GOT3 (cell line): ENCODE measurements at regions not wholly inside any gene's neighbourhood (a gene's known extent, or its start where the extent isn't known, plus 50 kb on each side); places are given as distances from the start of the nearest gene placed in this dataset.

ENCODE experiments used
- DNase-seq: peaks from one replicate; lab custom pipeline; 2025; ENCODE audit warnings: mixed read lengths; lab: John Stamatoyannopoulos, UW

GRCh38 chr1:29586215-29586614, 349.9 kb downstream of the PTPRU start:
- DNase-seq = no peak

GRCh38 chr1:29585656-29586055, 349.3 kb downstream of the PTPRU start:
- no peak for DNase-seq

GRCh38 chr1:29585201-29585600, 348.9 kb downstream of the PTPRU start:
- DNase-seq = no peak

GRCh38 chr1:29584776-29585175, 348.5 kb downstream of the PTPRU start:
- DNase-seq = no peak

GRCh38 chr1:29584362-29584761, 348.0 kb downstream of the PTPRU start:
- DNase-seq = no peak

GRCh38 chr1:29583727-29584126, 347.4 kb downstream of the PTPRU start:
- no peak for DNase-seq

GRCh38 chr1:29581256-29581655, 344.9 kb downstream of the PTPRU start:
- no peak for DNase-seq

GRCh38 chr1:29579821-29580425, 343.6 kb downstream of the PTPRU start:
- no peak for DNase-seq

- DNase-seq = no peak
These were observed 341.2 kb downstream of the PTPRU start for GRCh38 chr1:29577512-29577911.

- DNase-seq = no peak
These were observed 340.2 kb downstream of the PTPRU start for GRCh38 chr1:29576510-29576909.

- no peak for DNase-seq
These were observed 339.5 kb downstream of the PTPRU start for GRCh38 chr1:29575826-29576225.

GRCh38 chr1:29575277-29575676, 339.0 kb downstream of the PTPRU start:
- DNase-seq = no peak

GRCh38 chr1:29574871-29575270, 338.5 kb downstream of the PTPRU start:
- DNase-seq = no peak

- DNase-seq = peak; percentile 56
These were observed 333.8 kb downstream of the PTPRU start for GRCh38 chr1:29569971-29570634.

- DNase-seq = no peak
These were observed 330.9 kb downstream of the PTPRU start for GRCh38 chr1:29567257-29567656.

GRCh38 chr1:29565490-29565889, 329.2 kb downstream of the PTPRU start:
- DNase-seq = no peak

- DNase-seq = no peak
These were observed 327.2 kb downstream of the PTPRU start for GRCh38 chr1:29563571-29563970.

GRCh38 chr1:29563092-29563491, 326.8 kb downstream of the PTPRU start:
- no peak for DNase-seq

- DNase-seq = no peak
These were observed 322.7 kb downstream of the PTPRU start for GRCh38 chr1:29559056-29559455.

GRCh38 chr1:29557701-29558600, 321.6 kb downstream of the PTPRU start:
- no peak for DNase-seq

GRCh38 chr1:29557066-29557465, 320.7 kb downstream of the PTPRU start:
- no peak for DNase-seq

GRCh38 chr1:29556657-29557056, 320.3 kb downstream of the PTPRU start:
- DNase-seq = no peak

- no peak for DNase-seq
These were observed 318.8 kb downstream of the PTPRU start for GRCh38 chr1:29555043-29555620.
